GM23248 (cell line): ENCODE measurements at regions not wholly inside any gene's neighbourhood (a gene's known extent, or its start where the extent isn't known, plus 50 kb on each side); places are given as distances from the start of the nearest gene placed in this dataset.

Source experiments
- EZH2 ChIP-seq: fragments of 200-600 bp; sonication (generic); IDR thresholded peaks from 2 replicates; pipeline ENCODE4 v1.6.1; 2018; ENCODE audit warnings: antibody characterized with exemption, mild to moderate bottlenecking; ENCODE audit not compliant: insufficient read depth, poor library complexity, severe bottlenecking
- EZH2phosphoT487 ChIP-seq: fragments of 200-600 bp; sonication (generic); IDR thresholded peaks from 2 replicates; pipeline ENCODE4 v1.6.1; 2018; ENCODE audit warnings: antibody characterized with exemption, moderate library complexity, mild to moderate bottlenecking, low read depth; ENCODE audit not compliant: insufficient read depth

DNA sequence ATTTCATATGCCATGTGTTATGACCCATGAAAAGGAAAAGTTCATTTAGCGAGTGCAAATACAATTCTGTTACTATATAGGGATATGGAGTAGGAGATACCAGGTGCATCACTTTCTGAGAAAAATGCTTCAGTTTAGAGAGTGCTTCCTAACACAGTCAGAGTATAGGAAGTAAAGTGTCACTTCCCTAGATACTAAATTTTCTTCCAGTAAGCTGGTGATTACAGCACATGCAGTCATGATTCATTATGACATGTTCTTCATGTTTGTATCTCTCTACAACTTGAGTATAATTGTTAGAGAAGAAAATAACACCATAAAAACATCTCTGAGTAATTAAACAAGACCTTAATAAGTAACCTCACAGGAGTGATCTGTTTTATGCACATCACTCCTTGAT, 837.0 kb downstream of the DNAH5 start:
- TF ChIP-seq EZH2 (no peak), EZH2phosphoT487 (no peak)
